HG03139 (cell line): ENCODE measurements at regions not wholly inside any gene's neighbourhood (a gene's known extent, or its start where the extent isn't known, plus 50 kb on each side); places are given as distances from the start of the nearest gene placed in this dataset.
"Not testable (repeated sequence)": the region's sequence is repeated elsewhere in the genome, so short reads cannot be mapped to it uniquely, and the experiment has no call there.

Source experiments
- ATAC-seq: cut with Tn5 transposase; IDR thresholded peaks from one replicate; pipeline ENCODE4 v1.9.1; 2021; ENCODE audit not compliant: unreplicated experiment

GRCh38 chr12:89192429-89192828 is 159.9 kb downstream of the DUSP6 start:
- ATAC-seq = no peak

- ATAC-seq = not testable (repeated sequence)
Measured at GRCh38 chr12:89191597-89191996, 160.7 kb downstream of the DUSP6 start.

GRCh38 chr12:89189448-89189847 is 162.9 kb downstream of the DUSP6 start:
- no peak for ATAC-seq

GRCh38 chr12:89187507-89187906 is 164.8 kb downstream of the DUSP6 start:
- no peak for ATAC-seq

- ATAC-seq = no peak
Measured at GRCh38 chr12:89185889-89186288, 166.4 kb downstream of the DUSP6 start.

GRCh38 chr12:89185181-89185580 is 167.1 kb downstream of the DUSP6 start:
- ATAC-seq = no peak

- no peak for ATAC-seq
Measured at GRCh38 chr12:89183985-89184435, 168.3 kb downstream of the DUSP6 start.

GRCh38 chr12:89181271-89181920 is 170.9 kb downstream of the DUSP6 start:
- no peak for ATAC-seq

GRCh38 chr12:89180496-89180895 is 171.8 kb downstream of the DUSP6 start:
- ATAC-seq = no peak

GRCh38 chr12:89179983-89180382 is 172.3 kb downstream of the DUSP6 start:
- ATAC-seq = no peak

GRCh38 chr12:89179245-89179644 is 173.1 kb downstream of the DUSP6 start:
- no peak for ATAC-seq

GRCh38 chr12:89177802-89178395 is 174.4 kb downstream of the DUSP6 start:
- ATAC-seq = no peak

GRCh38 chr12:89176676-89177075 is 175.6 kb downstream of the DUSP6 start:
- no peak for ATAC-seq

- no peak for ATAC-seq
Measured at GRCh38 chr12:89173678-89174077, 178.6 kb downstream of the DUSP6 start.

- ATAC-seq = no peak
Measured at GRCh38 chr12:89173096-89173495, 179.2 kb downstream of the DUSP6 start.

- ATAC-seq = no peak
Measured at GRCh38 chr12:89172224-89172623, 180.1 kb downstream of the DUSP6 start.

GRCh38 chr12:89169321-89169720 is 183.0 kb downstream of the DUSP6 start:
- no peak for ATAC-seq

GRCh38 chr12:89167986-89168385 is 184.3 kb downstream of the DUSP6 start:
- ATAC-seq = no peak

- ATAC-seq = peak; percentile 92
Measured at GRCh38 chr12:89166525-89166934, 185.8 kb downstream of the DUSP6 start.

GRCh38 chr12:89166121-89166520 is 186.2 kb downstream of the DUSP6 start:
- no peak for ATAC-seq

GRCh38 chr12:89165703-89166102 is 186.6 kb downstream of the DUSP6 start:
- no peak for ATAC-seq

GRCh38 chr12:89163918-89164317 is 188.4 kb downstream of the DUSP6 start:
- ATAC-seq = no peak
